ENCODE measurements at regions not wholly inside any gene's neighbourhood (a gene's known extent, or its start where the extent isn't known, plus 50 kb on each side); places are given as distances from the start of the nearest gene placed in this dataset.

DNA sequence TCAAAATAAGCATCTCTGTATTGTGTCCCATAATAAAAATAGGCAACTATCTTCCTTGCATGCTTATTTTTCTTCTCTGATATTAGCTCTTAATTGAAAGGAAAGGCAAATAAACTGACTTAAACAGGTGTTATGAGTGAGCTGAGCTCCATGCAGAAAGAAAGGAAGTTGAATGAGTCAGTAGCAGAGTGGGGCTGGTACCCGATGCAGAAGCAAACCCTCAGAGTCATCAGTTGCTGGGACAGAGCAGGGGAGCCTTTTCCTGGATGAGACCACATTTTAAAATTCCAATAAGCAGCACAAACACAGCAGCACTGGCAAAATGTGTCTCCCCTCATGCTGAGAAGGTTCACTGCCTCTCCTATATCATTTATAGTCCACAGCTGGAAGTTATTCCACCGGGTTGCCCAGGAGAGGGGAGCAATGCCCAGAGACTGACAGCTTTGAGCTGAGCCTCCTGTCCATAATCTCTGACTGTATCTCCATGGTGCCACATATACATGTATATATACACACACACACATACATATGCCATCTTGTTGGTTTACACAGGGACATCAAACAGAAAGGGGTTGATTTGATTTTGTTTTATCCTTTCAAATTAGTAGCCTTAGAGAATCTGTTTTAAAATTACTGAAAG lies 274.3 kb upstream of the PPARGC1A start:
- TF ChIP-seq CTCF (IDR thresholded peaks at IDR 0.05; ENCODE audit: low read length) (no peak), EZH2 (IDR thresholded peaks at IDR 0.05; ENCODE audit: borderline replicate concordance, low read length) (no peak)

Data from OCI-LY1 (cell line).